HG03064 (cell line): ENCODE measurements at regions not wholly inside any gene's neighbourhood (a gene's known extent, or its start where the extent isn't known, plus 50 kb on each side); places are given as distances from the start of the nearest gene placed in this dataset.
A peak's percentile ranks its signal among the peaks of the same experiment; 100 is the strongest.

Experiments used
- ATAC-seq: cut with Tn5 transposase; IDR thresholded peaks from one replicate; pipeline ENCODE4 v1.9.1; 2021; ENCODE audit warnings: low read depth; ENCODE audit not compliant: unreplicated experiment

GRCh38 chr10:81093056-81093455 is 555.4 kb downstream of the SH2D4B start:
- no peak for ATAC-seq

- no peak for ATAC-seq
These were observed 557.5 kb downstream of the SH2D4B start for GRCh38 chr10:81095238-81095637.

- no peak for ATAC-seq
These were observed 558.9 kb downstream of the SH2D4B start for GRCh38 chr10:81096558-81096957.

GRCh38 chr10:81101062-81101461 is 563.4 kb downstream of the SH2D4B start:
- no peak for ATAC-seq

GRCh38 chr10:81104494-81104893 is 566.8 kb downstream of the SH2D4B start:
- no peak for ATAC-seq

GRCh38 chr10:81108516-81109199 is 571.0 kb downstream of the SH2D4B start:
- ATAC-seq, result peak; percentile 77

GRCh38 chr10:81109200-81109752 is 571.6 kb downstream of the SH2D4B start:
- no peak for ATAC-seq

- no peak for ATAC-seq
These were observed 578.5 kb downstream of the SH2D4B start for GRCh38 chr10:81116201-81116600.

GRCh38 chr10:81116990-81117389 is 579.3 kb downstream of the SH2D4B start:
- no peak for ATAC-seq

GRCh38 chr10:81127931-81128330 is 590.2 kb downstream of the SH2D4B start:
- no peak for ATAC-seq

- no peak for ATAC-seq
These were observed 592.3 kb downstream of the SH2D4B start for GRCh38 chr10:81130014-81130413.

GRCh38 chr10:81135851-81136250 is 598.1 kb downstream of the SH2D4B start:
- peak; percentile 92 for ATAC-seq

GRCh38 chr10:81136261-81136660 is 598.6 kb downstream of the SH2D4B start:
- ATAC-seq, result peak; percentile 19

- no peak for ATAC-seq
These were observed 608.3 kb downstream of the SH2D4B start for GRCh38 chr10:81145975-81146374.

- no peak for ATAC-seq
These were observed 608.7 kb downstream of the SH2D4B start for GRCh38 chr10:81146436-81146835.

GRCh38 chr10:81152656-81153055 is 615.0 kb downstream of the SH2D4B start:
- ATAC-seq, result no peak

- no peak for ATAC-seq
These were observed 620.0 kb downstream of the SH2D4B start for GRCh38 chr10:81157681-81158080.

GRCh38 chr10:81177651-81178244 is 640.0 kb downstream of the SH2D4B start:
- ATAC-seq, result no peak

- no peak for ATAC-seq
These were observed 641.6 kb downstream of the SH2D4B start for GRCh38 chr10:81179324-81179723.

- peak; percentile 89 for ATAC-seq
These were observed 642.2 kb downstream of the SH2D4B start for GRCh38 chr10:81179805-81180452.

- ATAC-seq, result no peak
These were observed 644.6 kb downstream of the SH2D4B start for GRCh38 chr10:81182296-81182695.
